SU-DHL-6 (cell line): ENCODE measurements at regions not wholly inside any gene's neighbourhood (a gene's known extent, or its start where the extent isn't known, plus 50 kb on each side); places are given as distances from the start of the nearest gene placed in this dataset.

Experiments used
- EZH2phosphoT487 ChIP-seq: fragments of 200-600 bp; sonication (generic), shearing (Covaris generic); conservative IDR thresholded peaks from 2 replicates; pipeline ENCODE4 v1.6.1; 2018; ENCODE audit warnings: mild to moderate bottlenecking, antibody characterized with exemption, low read length, moderate library complexity, mixed read lengths
- TF ChIP-seq, protein P1 (sequence below): fragments of 200-600 bp; sonication (generic); IDR thresholded peaks from one replicate; pipeline ENCODE4 v1.5.1; 2017; ENCODE audit warnings: antibody characterized with exemption, mild to moderate bottlenecking, low read length, moderate library complexity; ENCODE audit not compliant: insufficient read depth, poor library complexity, severe bottlenecking

DNA sequence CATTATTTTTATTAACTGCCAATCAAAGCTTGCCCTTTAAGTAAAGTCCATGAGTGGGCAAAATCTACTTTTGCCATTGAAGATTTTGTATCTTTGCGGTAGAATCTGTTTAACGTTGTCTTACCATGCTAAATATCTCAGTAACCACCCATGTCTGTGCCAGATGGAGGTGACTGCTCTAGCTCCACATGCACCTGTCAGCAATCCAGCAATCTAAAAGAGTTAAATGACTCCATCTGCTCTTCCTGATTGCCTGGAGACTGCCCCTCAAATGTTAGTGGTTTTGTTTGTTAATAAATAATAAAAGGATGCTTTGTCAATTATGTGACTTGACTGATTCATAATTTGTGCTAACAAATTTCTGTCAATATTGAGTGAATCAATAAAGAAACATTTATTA lies 141.7 kb downstream of the RBM43 start:
- TF ChIP-seq, protein P1, sequence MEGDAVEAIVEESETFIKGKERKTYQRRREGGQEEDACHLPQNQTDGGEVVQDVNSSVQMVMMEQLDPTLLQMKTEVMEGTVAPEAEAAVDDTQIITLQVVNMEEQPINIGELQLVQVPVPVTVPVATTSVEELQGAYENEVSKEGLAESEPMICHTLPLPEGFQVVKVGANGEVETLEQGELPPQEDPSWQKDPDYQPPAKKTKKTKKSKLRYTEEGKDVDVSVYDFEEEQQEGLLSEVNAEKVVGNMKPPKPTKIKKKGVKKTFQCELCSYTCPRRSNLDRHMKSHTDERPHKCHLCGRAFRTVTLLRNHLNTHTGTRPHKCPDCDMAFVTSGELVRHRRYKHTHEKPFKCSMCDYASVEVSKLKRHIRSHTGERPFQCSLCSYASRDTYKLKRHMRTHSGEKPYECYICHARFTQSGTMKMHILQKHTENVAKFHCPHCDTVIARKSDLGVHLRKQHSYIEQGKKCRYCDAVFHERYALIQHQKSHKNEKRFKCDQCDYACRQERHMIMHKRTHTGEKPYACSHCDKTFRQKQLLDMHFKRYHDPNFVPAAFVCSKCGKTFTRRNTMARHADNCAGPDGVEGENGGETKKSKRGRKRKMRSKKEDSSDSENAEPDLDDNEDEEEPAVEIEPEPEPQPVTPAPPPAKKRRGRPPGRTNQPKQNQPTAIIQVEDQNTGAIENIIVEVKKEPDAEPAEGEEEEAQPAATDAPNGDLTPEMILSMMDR = no peak
- TF ChIP-seq EZH2phosphoT487 = no peak
